ENCODE measurements at regions not wholly inside any gene's neighbourhood (a gene's known extent, or its start where the extent isn't known, plus 50 kb on each side); places are given as distances from the start of the nearest gene placed in this dataset.

- Mint-ChIP-seq H3K4me3 (no peak overlapping the region), H3K27me3 (no peaks in the 10 kb centered on the region), H3K9me3 (no peaks in the 10 kb centered on the region), H3K36me3 (no peaks in the 10 kb centered on the region), H3K4me1 (ENCODE audit: low read depth in 2 of 2) (peaks cover 0 to 6% of the 10 kb centered on the region in 2 donors), H3K27ac (no peak overlapping the region)
- ATAC-seq, result peak; percentile 24 to 48
- no peak for DNase-seq (ENCODE audit: low spot score)
These were observed 133.7 kb downstream of the AEBP2 start for GRCh38 chr12:19572920-19573558.

DNA sequence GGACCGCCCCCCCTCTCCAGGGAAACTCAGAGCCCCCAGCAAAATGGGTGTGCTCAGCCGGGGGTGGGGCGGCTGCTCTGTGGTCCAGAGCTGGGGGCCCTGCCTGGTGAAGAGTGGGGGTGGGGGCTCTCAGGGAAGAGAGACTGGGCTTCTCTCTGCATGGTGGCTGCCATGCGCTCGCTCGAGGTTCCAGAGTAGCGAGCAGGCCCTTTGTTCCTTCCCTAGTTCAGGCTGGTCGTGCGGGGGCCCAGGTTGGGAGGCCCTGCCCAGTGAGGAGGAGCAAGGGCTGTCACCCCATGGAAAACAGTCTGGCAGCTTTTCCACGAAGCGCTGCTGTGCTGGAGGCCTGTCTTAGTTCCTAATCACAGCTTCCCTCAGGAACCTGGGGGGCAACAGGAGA, 134.6 kb downstream of the AEBP2 start:
- no peaks in the 10 kb centered on the region for H3K27me3 Mint-ChIP-seq
- no peaks in the 10 kb centered on the region for H3K36me3 Mint-ChIP-seq
- no peaks in the 10 kb centered on the region for H3K9me3 Mint-ChIP-seq
- no peak overlapping the region for H3K4me3 Mint-ChIP-seq
- ATAC-seq (no peak), DNase-seq (ENCODE audit: low spot score) (no peak)
- H3K27ac Mint-ChIP-seq, result no peak overlapping the region
- H3K4me1 Mint-ChIP-seq (ENCODE audit: low read depth in 2 of 2), result peaks cover 0 to 6% of the 10 kb centered on the region in 2 donors

GRCh38 chr12:19574601-19575000, 135.3 kb downstream of the AEBP2 start:
- Mint-ChIP-seq H3K9me3 (no peaks in the 10 kb centered on the region), H3K36me3 (no peaks in the 10 kb centered on the region), H3K4me3 (no peak overlapping the region), H3K27ac (no peak overlapping the region), H3K27me3 (no peaks in the 10 kb centered on the region), H3K4me1 (ENCODE audit: low read depth in 2 of 2) (peaks cover 0 to 6% of the 10 kb centered on the region in 2 donors)
- ATAC-seq (no peak), DNase-seq (ENCODE audit: low spot score) (no peak)

GRCh38 chr12:19575337-19576243, 136.3 kb downstream of the AEBP2 start:
- Mint-ChIP-seq H3K36me3 (no peaks in the 10 kb centered on the region), H3K27me3 (no peaks in the 10 kb centered on the region), H3K4me3 (no peak overlapping the region), H3K27ac (no peak overlapping the region), H3K9me3 (no peaks in the 10 kb centered on the region), H3K4me1 (ENCODE audit: low read depth in 2 of 2) (peaks cover 0 to 6% of the 10 kb centered on the region in 2 donors)
- DNase-seq (ENCODE audit: low spot score) (no peak), ATAC-seq (no peak)

- Mint-ChIP-seq H3K4me1 (ENCODE audit: low read depth in 2 of 2) (peaks cover 0 to 6% of the 10 kb centered on the region in 2 donors), H3K9me3 (no peaks in the 10 kb centered on the region), H3K27ac (no peak overlapping the region), H3K36me3 (peaks cover 4% of the 10 kb centered on the region), H3K4me3 (no peak overlapping the region), H3K27me3 (no peaks in the 10 kb centered on the region)
- DNase-seq (ENCODE audit: low spot score) (no peak), ATAC-seq (no peak)
These were observed 137.4 kb downstream of the AEBP2 start for GRCh38 chr12:19576506-19577280.

DNA sequence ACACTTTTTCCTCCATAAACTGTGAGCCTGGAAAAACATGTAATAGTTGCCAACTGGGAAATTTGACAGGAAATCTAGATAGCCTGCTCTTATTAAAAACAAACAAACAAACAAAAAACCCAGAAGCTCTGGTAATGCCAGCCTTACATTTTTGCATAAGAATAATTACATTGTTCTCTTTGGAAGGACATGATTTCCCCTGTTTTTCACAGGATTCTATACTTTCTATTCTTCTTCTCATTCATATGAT, 137.9 kb downstream of the AEBP2 start:
- Mint-ChIP-seq H3K4me3 (no peak overlapping the region), H3K27me3 (no peaks in the 10 kb centered on the region), H3K27ac (no peak overlapping the region), H3K9me3 (peaks cover 1% of the 10 kb centered on the region), H3K4me1 (ENCODE audit: low read depth in 2 of 2) (peaks cover 0 to 6% of the 10 kb centered on the region in 2 donors), H3K36me3 (peaks cover 6% of the 10 kb centered on the region)
- no peak for ATAC-seq
- DNase-seq (ENCODE audit: low spot score), result no peak

GRCh38 chr12:19584732-19585131, 145.4 kb downstream of the AEBP2 start:
- ATAC-seq (no peak), DNase-seq (ENCODE audit: low spot score) (no peak)
- H3K27ac Mint-ChIP-seq, result peak overlapping the region in 1 of 2 donors; percentile 76
- H3K9me3 Mint-ChIP-seq, result peaks cover 23% of the 10 kb centered on the region
- H3K4me3 Mint-ChIP-seq, result no peak overlapping the region
- H3K4me1 Mint-ChIP-seq (ENCODE audit: low read depth in 2 of 2), result peaks cover 0 to 15% of the 10 kb centered on the region in 2 donors
- H3K27me3 Mint-ChIP-seq, result no peaks in the 10 kb centered on the region
- H3K36me3 Mint-ChIP-seq, result peaks cover 34% of the 10 kb centered on the region

DNA sequence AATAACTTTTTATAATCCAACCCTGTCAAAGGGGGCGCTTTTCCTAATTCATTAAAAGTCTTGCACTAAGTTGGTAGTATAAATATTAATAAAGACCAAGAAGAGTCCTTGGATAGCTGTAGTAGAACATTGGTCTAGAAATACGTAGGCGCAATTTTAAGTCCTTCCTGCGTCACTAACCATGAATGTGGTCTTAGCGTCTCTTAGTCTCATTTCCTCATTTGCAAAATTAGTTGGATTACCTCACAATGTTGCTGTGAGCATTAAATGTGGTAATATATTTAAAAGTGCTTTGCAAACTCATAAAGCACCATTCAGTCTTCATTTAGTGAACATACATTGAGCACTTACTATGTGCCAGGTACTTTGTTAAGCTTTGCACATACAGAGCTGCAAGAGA, 149.7 kb downstream of the AEBP2 start:
- H3K4me1 Mint-ChIP-seq (ENCODE audit: low read depth in 2 of 2), result peaks cover 0 to 13% of the 10 kb centered on the region in 2 donors
- no peak for DNase-seq (ENCODE audit: low spot score)
- H3K27ac Mint-ChIP-seq, result no peak overlapping the region
- no peaks in the 10 kb centered on the region for H3K27me3 Mint-ChIP-seq
- no peak for ATAC-seq
- H3K9me3 Mint-ChIP-seq, result peaks cover 14% of the 10 kb centered on the region
- H3K36me3 Mint-ChIP-seq, result peaks cover 17% of the 10 kb centered on the region
- H3K4me3 Mint-ChIP-seq, result no peak overlapping the region

DNA sequence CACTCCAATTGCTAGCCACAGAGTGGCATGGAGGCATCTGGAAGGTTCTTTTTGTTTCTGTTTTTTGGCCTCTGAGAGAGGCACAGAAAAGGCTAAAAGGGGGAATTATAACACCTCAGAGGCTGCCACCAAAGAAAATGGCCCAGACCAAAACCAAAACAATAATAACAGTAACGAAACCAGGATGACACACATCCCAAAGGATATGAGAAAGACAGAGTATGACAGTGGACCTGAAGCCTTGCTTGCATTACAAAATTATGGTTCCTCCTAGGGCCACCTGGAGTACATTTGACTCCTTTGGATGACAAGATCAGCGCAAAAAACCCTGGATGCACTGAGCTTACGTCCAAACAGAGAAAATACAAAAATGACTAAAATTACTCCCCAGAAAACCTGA, 152.7 kb downstream of the AEBP2 start:
- peaks cover 2% of the 10 kb centered on the region for H3K9me3 Mint-ChIP-seq
- H3K4me1 Mint-ChIP-seq (ENCODE audit: low read depth in 2 of 2), result no peaks in the 10 kb centered on the region
- H3K4me3 Mint-ChIP-seq, result no peak overlapping the region
- DNase-seq (ENCODE audit: low spot score) (no peak), ATAC-seq (no peak)
- H3K27me3 Mint-ChIP-seq, result no peaks in the 10 kb centered on the region
- no peak overlapping the region for H3K27ac Mint-ChIP-seq
- peaks cover 2% of the 10 kb centered on the region for H3K36me3 Mint-ChIP-seq

DNA sequence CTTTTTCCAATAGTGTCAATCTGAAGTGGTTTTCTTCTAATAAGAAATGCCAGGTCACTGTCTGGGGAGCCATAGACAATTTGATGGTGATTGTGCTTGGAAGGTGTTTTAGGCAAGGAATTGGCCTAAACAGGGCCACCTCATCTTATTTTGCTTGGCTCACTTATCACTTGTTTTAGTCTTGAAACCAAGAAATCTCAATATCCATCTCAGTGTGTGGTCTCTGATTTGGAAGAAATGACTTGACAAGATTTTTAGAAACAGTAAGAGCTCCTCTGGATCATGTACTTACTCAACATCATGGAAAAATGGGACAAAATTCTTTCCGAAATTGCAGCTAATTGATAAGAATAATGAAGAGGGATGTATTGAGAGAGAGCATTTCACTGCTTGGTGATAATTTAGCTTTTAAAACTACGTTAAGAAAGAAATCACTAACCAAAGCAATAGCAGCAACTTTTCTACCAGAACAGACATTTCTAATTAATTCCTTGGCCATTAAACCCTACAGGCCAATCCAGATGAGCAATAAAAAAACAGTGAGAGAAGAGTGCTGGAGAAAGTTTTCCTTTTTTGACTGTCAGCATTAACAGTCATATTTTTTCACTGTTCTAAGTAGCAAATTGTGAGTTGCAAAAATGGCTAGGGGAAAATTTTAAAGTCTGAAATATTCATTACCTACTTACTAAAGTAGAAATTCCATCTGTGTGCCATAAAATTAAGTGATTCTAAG, 157.3 kb downstream of the AEBP2 start:
- no peaks in the 10 kb centered on the region for H3K4me1 Mint-ChIP-seq (ENCODE audit: low read depth in 2 of 2)
- no peak for ATAC-seq
- no peaks in the 10 kb centered on the region for H3K9me3 Mint-ChIP-seq
- no peaks in the 10 kb centered on the region for H3K27me3 Mint-ChIP-seq
- H3K36me3 Mint-ChIP-seq, result no peaks in the 10 kb centered on the region
- H3K4me3 Mint-ChIP-seq, result no peak overlapping the region
- no peak for DNase-seq (ENCODE audit: low spot score)
- no peak overlapping the region for H3K27ac Mint-ChIP-seq

GRCh38 chr12:19597167-19598026, 158.1 kb downstream of the AEBP2 start:
- H3K27ac Mint-ChIP-seq, result no peak overlapping the region
- H3K27me3 Mint-ChIP-seq, result no peaks in the 10 kb centered on the region
- no peak overlapping the region for H3K4me3 Mint-ChIP-seq
- H3K4me1 Mint-ChIP-seq (ENCODE audit: low read depth in 2 of 2), result no peaks in the 10 kb centered on the region
- ATAC-seq, result no peak
- DNase-seq (ENCODE audit: low spot score), result no peak
- H3K9me3 Mint-ChIP-seq, result no peaks in the 10 kb centered on the region
- no peaks in the 10 kb centered on the region for H3K36me3 Mint-ChIP-seq

GRCh38 chr12:19605720-19606119, 166.4 kb downstream of the AEBP2 start:
- H3K9me3 Mint-ChIP-seq, result no peaks in the 10 kb centered on the region
- ATAC-seq (no peak), DNase-seq (ENCODE audit: low spot score) (no peak)
- H3K27ac Mint-ChIP-seq, result no peak overlapping the region
- H3K36me3 Mint-ChIP-seq, result peaks cover 7% of the 10 kb centered on the region
- no peak overlapping the region for H3K4me3 Mint-ChIP-seq
- H3K4me1 Mint-ChIP-seq (ENCODE audit: low read depth in 2 of 2), result no peaks in the 10 kb centered on the region
- H3K27me3 Mint-ChIP-seq, result no peaks in the 10 kb centered on the region

DNA sequence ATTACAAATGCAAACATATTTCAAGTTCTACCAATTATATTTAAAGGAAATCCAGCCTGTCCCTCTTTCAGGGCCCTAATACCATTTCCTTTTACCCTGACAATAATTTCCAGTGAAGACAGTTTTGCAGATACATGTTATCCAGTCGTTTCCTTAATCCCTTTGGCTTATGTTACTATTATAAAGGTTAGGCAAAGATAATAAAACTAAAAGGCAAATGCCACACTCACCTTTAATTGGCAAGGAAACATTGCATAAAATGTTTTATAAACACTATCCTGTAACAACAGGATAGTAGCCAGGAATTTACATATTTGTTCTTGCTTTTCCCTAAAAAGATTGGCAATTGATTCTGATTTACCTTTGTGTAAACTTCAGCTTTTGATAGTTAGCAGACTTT, 168.7 kb downstream of the AEBP2 start:
- Mint-ChIP-seq H3K4me3 (no peak overlapping the region), H3K27ac (no peak overlapping the region), H3K4me1 (ENCODE audit: low read depth in 2 of 2) (no peaks in the 10 kb centered on the region), H3K36me3 (peaks cover 13% of the 10 kb centered on the region), H3K9me3 (no peaks in the 10 kb centered on the region), H3K27me3 (no peaks in the 10 kb centered on the region)
- no peak for DNase-seq (ENCODE audit: low spot score)
- ATAC-seq, result no peak
